Esophagus (tissue), 2 donors: ENCODE measurements at regions not wholly inside any gene's neighbourhood (a gene's known extent, or its start where the extent isn't known, plus 50 kb on each side); places are given as distances from the start of the nearest gene placed in this dataset.

Experiments used
- H3K27ac ChIP-seq, 2 donors: one replicate each; pipeline ENCODE4 v1.5.1; 2013; ENCODE audit warnings: low read depth in 2 of 2, mild to moderate bottlenecking in 2 of 2, inconsistent platforms in 1 of 2, low read length in 1 of 2, moderate library complexity in 1 of 2
- H3K27me3 ChIP-seq, 2 donors: one replicate each; pipeline ENCODE4 v1.6.1; 2013; ENCODE audit warnings: low read length in 2 of 2, control low read depth in 1 of 2, mild to moderate bottlenecking in 1 of 2; ENCODE audit not compliant: insufficient read depth in 2 of 2, control insufficient read depth in 1 of 2
- H3K36me3 ChIP-seq, 2 donors: one replicate each; pipeline ENCODE4 v1.6.1; 2013; ENCODE audit warnings: low read length in 1 of 2; ENCODE audit not compliant: control insufficient read depth in 2 of 2, insufficient read depth in 2 of 2
- H3K4me1 ChIP-seq, 2 donors: one replicate each; pipeline ENCODE4 v1.6.1; 2013; ENCODE audit warnings: low read length in 1 of 2; ENCODE audit not compliant: control insufficient read depth in 2 of 2, insufficient read depth in 2 of 2
- H3K4me3 ChIP-seq, 2 donors: one replicate each; pipeline ENCODE4 v1.5.1; 2013; ENCODE audit warnings: low read length in 2 of 2, mild to moderate bottlenecking in 2 of 2, low read depth in 1 of 2, moderate library complexity in 1 of 2
- H3K9me3 ChIP-seq, 2 donors: one replicate each; pipeline ENCODE4 v1.6.1; 2013; ENCODE audit warnings: mild to moderate bottlenecking in 2 of 2, low read depth in 1 of 2, low read length in 1 of 2, moderate library complexity in 1 of 2; ENCODE audit not compliant: control insufficient read depth in 2 of 2, insufficient read depth in 1 of 2
- WGBS, 2 donors: extraction: QIAGEN DNeasy Blood & Tissue Kit; methylation state at CpG; one replicate each; pipeline ENCODE4 v1.1.7; 2013; 5-methylcytosine and 5-hydroxymethylcytosine counted together
- donor health status: healthy with polysubstance abuse.
- donor health status: Bipolar disorder and iron deficiency.

GRCh38 chr1:55696181-55696754, 481.1 kb upstream of the USP24 start:
- Histone ChIP-seq H3K4me3 (no peak overlapping the region), H3K4me1 (peaks cover 0 to 3% of the 10 kb centered on the region in 2 donors), H3K9me3 (no peaks in the 10 kb centered on the region), H3K27ac (no peak overlapping the region), H3K36me3 (no peaks in the 10 kb centered on the region), H3K27me3 (no peaks in the 10 kb centered on the region)
- 55 to 70% methylated on average over 10 of the region's 10 CpGs for WGBS, 2 donors

- H3K36me3 ChIP-seq, result no peaks in the 10 kb centered on the region
- no peak overlapping the region for H3K4me3 ChIP-seq
- no peaks in the 10 kb centered on the region for H3K27me3 ChIP-seq
- no peak overlapping the region for H3K27ac ChIP-seq
- peaks cover 0 to 3% of the 10 kb centered on the region in 2 donors for H3K4me1 ChIP-seq
- no peaks in the 10 kb centered on the region for H3K9me3 ChIP-seq
- WGBS, 2 donors, result 73% methylated on average over 5 of the region's 5 CpGs
These were observed 480.4 kb upstream of the USP24 start for GRCh38 chr1:55695552-55695951.

GRCh38 chr1:55695151-55695550, 480.0 kb upstream of the USP24 start:
- H3K9me3 ChIP-seq, result no peaks in the 10 kb centered on the region
- H3K4me3 ChIP-seq, result no peak overlapping the region
- H3K4me1 ChIP-seq, result peaks cover 0 to 3% of the 10 kb centered on the region in 2 donors
- no peaks in the 10 kb centered on the region for H3K27me3 ChIP-seq
- H3K36me3 ChIP-seq, result no peaks in the 10 kb centered on the region
- WGBS, 2 donors, result 76 to 85% methylated on average over 4 of the region's 4 CpGs
- H3K27ac ChIP-seq, result no peak overlapping the region

GRCh38 chr1:55694310-55694801, 479.2 kb upstream of the USP24 start:
- Histone ChIP-seq H3K27ac (no peak overlapping the region), H3K4me1 (peaks cover 0 to 3% of the 10 kb centered on the region in 2 donors), H3K4me3 (no peak overlapping the region), H3K27me3 (no peaks in the 10 kb centered on the region), H3K9me3 (no peaks in the 10 kb centered on the region), H3K36me3 (no peaks in the 10 kb centered on the region)
- WGBS, 2 donors, result 56 to 58% methylated on average over 2 of the region's 2 CpGs

GRCh38 chr1:55692726-55693125, 477.6 kb upstream of the USP24 start:
- Histone ChIP-seq H3K27me3 (no peaks in the 10 kb centered on the region), H3K4me1 (peaks cover 0 to 3% of the 10 kb centered on the region in 2 donors), H3K36me3 (no peaks in the 10 kb centered on the region), H3K4me3 (no peak overlapping the region), H3K9me3 (no peaks in the 10 kb centered on the region), H3K27ac (no peak overlapping the region)
- 88 to 91% methylated on average over 1 of the region's 1 CpG for WGBS, 2 donors

- WGBS, 2 donors, result 72 to 73% methylated on average over 4 of the region's 4 CpGs
- peaks cover 0 to 2% of the 10 kb centered on the region in 2 donors for H3K27me3 ChIP-seq
- H3K4me3 ChIP-seq, result no peak overlapping the region
- H3K27ac ChIP-seq, result no peak overlapping the region
- no peaks in the 10 kb centered on the region for H3K36me3 ChIP-seq
- H3K4me1 ChIP-seq, result peaks cover 0 to 6% of the 10 kb centered on the region in 2 donors
- no peaks in the 10 kb centered on the region for H3K9me3 ChIP-seq
These were observed 475.2 kb upstream of the USP24 start for GRCh38 chr1:55690366-55690765.

GRCh38 chr1:55689800-55690199, 474.6 kb upstream of the USP24 start:
- Histone ChIP-seq H3K4me1 (peaks cover 0 to 6% of the 10 kb centered on the region in 2 donors), H3K27me3 (peaks cover 0 to 2% of the 10 kb centered on the region in 2 donors), H3K27ac (no peak overlapping the region), H3K4me3 (no peak overlapping the region), H3K36me3 (no peaks in the 10 kb centered on the region), H3K9me3 (no peaks in the 10 kb centered on the region)
- WGBS, 2 donors, result 91 to 96% methylated on average over 3 of the region's 3 CpGs

- 89 to 90% methylated on average over 7 of the region's 7 CpGs for WGBS, 2 donors
- Histone ChIP-seq H3K27me3 (peaks cover 0 to 2% of the 10 kb centered on the region in 2 donors), H3K4me3 (no peak overlapping the region), H3K36me3 (no peaks in the 10 kb centered on the region), H3K4me1 (peaks cover 0 to 3% of the 10 kb centered on the region in 2 donors), H3K27ac (no peak overlapping the region), H3K9me3 (no peaks in the 10 kb centered on the region)
These were observed 470.4 kb upstream of the USP24 start for GRCh38 chr1:55685560-55685959.

- H3K27me3 ChIP-seq, result peaks cover 0 to 2% of the 10 kb centered on the region in 2 donors
- no peak overlapping the region for H3K27ac ChIP-seq
- H3K4me1 ChIP-seq, result peaks cover 0 to 3% of the 10 kb centered on the region in 2 donors
- no peaks in the 10 kb centered on the region for H3K9me3 ChIP-seq
- H3K36me3 ChIP-seq, result no peaks in the 10 kb centered on the region
- no peak overlapping the region for H3K4me3 ChIP-seq
These were observed 469.0 kb upstream of the USP24 start for GRCh38 chr1:55684131-55684650.

- WGBS, 2 donors, result 93 to 98% methylated on average over 3 of the region's 3 CpGs
- H3K36me3 ChIP-seq, result no peaks in the 10 kb centered on the region
These were observed 467.0 kb upstream of the USP24 start for GRCh38 chr1:55682198-55682597.

More at GRCh38 chr1:55682198-55682597, 467.0 kb upstream of the USP24 start:
- Histone ChIP-seq H3K4me1 (peaks cover 0 to 3% of the 10 kb centered on the region in 2 donors), H3K9me3 (no peaks in the 10 kb centered on the region), H3K27me3 (no peaks in the 10 kb centered on the region), H3K4me3 (no peak overlapping the region), H3K27ac (no peak overlapping the region)
